ENCODE measurements at regions not wholly inside any gene's neighbourhood (a gene's known extent, or its start where the extent isn't known, plus 50 kb on each side); places are given as distances from the start of the nearest gene placed in this dataset.
"Not testable (repeated sequence)": the region's sequence is repeated elsewhere in the genome, so short reads cannot be mapped to it uniquely, and the experiment has no call there.

- not testable (repeated sequence) for DNase-seq (ENCODE audit: low spot score)
Observed at GRCh38 chr3:118807349-118807748, 227.3 kb downstream of the IGSF11 start.

DNA sequence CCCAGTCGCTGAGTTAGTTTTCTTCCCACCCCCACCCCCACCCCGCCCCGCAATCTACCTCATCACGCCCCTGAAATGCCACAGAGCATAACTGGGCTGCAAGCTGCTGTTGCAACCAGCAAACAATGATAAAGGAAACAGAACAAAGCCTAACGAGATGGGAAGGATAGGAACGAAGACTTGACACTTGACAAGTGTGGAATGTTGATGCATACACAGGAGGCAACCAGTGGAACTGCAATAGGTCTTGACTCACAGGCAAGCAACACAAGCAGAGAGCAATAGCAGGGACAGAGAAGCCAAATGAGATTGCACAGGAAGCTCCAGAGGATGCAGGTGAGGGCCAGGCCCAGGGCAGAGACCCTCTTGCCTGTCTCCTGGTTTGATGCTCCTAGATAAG, 225.9 kb downstream of the IGSF11 start:
- DNase-seq (ENCODE audit: low spot score) = no peak

GRCh38 chr3:118809696-118810498, 224.7 kb downstream of the IGSF11 start:
- no peak for DNase-seq (ENCODE audit: low spot score)

DNA sequence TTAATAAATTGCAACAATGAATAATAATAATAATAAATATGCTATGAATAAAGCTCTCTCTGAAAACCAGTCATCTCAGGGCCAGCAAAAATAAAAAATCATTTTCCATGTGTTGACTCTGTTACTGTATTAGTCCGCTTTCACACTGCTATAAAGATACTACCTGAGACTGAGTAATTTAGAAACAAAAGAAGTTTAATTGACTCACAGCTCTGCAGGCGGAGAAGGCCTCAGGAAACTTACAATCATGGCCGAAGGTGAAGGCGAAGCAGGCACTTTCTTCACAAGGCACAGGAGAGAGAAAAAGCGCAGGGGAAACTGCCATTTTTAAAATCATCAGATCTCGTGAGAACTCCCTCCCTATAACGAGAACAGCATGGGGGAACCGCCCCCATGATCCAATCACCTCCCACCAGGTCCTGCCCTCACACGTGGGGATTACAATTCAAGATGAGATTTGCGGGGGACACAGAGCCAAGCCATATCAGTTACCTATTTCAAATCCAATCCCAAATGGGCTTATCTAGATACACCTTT, 224.1 kb downstream of the IGSF11 start:
- DNase-seq (ENCODE audit: low spot score) = peak; percentile 36

DNA sequence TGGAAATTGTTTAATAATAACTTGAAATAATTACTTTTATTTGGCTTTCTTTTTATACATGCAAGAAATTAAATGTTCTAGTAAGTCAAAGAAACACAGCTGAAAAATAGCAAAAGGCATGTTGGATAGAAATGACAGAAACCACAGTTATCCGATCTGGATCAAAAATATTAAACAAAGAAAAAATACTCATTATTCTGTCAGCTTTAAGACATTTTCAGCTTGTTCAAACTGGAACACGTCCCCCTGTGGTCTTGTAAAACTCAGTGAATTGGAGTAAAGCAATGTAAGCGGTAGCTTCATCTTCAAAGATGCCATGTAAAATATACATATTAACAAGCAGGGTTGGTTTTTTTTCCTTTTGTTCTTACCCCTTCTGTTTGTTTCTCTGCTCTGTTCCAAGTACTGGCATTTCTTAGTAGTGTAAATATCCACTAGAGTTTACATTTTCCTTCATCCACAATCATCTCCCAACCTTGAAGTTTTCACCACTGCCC, 223.4 kb downstream of the IGSF11 start:
- DNase-seq (ENCODE audit: low spot score) = peak; percentile 40

GRCh38 chr3:118813472-118813871, 221.2 kb downstream of the IGSF11 start:
- DNase-seq (ENCODE audit: low spot score) = no peak

- DNase-seq (ENCODE audit: low spot score) = peak; percentile 83
Observed at GRCh38 chr3:118817748-118818165, 216.9 kb downstream of the IGSF11 start.

DNA sequence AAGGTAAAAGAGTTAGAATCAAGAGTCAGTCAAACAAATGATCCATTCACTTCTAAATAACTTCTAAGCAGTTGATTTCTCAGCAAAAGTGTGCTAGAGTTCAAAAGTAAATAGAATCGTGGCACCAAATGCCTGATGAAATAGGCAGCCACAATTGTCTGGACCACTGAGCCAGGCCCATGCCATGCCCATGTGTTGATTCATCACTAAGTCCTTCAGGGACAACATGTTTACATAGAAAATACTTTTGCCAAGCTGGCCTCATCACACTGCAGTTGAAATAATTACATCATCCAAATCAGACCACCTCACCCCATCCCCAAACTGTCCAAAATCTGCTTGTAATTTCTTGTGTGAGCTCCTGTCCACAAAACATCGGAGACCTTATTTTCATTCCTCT, 216.3 kb downstream of the IGSF11 start:
- DNase-seq (ENCODE audit: low spot score) = peak; percentile 87

DNA sequence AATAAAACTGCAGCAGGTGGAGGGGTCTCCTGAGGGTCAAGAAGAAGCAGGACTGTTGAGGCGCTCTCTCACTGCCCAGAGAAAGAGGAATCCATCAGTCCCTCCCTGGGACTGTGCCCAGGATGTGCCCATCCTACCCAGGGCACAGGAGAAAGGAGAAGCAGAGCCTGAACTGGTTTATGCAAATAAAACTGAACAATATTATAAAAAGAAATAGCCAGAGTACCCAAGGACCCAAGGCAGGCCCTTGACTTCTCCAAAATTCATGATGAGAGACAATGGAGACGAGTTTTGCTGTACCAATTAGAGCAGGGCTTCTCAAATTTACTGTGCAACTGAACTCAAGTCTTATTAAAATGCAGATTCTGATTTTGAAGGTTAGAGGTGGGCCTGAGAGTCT, 211.0 kb downstream of the IGSF11 start:
- no peak for DNase-seq (ENCODE audit: low spot score)

GRCh38 chr3:118827446-118827845, 207.2 kb downstream of the IGSF11 start:
- no peak for DNase-seq (ENCODE audit: low spot score)

DNA sequence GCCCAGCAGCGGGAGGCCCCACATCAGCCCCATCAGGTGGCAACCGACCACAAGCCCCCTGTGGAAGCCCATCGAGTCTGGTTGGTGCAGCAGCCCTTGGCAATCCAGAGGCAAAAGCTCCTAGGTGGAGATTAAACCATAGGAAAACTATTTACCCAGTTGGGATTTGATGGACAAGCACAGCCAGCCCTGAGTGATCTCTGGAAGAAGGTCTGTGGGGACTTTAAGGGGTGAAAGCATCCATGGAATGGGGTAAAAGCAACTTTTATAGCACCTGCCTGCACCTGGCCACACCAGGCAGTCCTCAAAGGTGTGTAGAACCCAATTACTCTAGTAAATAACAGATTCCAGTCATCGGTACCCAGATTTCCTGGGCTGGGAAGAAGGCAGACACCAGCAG, 206.3 kb downstream of the IGSF11 start:
- DNase-seq (ENCODE audit: low spot score) = no peak

- no peak for DNase-seq (ENCODE audit: low spot score)
Observed at GRCh38 chr3:118833075-118833474, 201.6 kb downstream of the IGSF11 start.

GRCh38 chr3:118838871-118839270, 195.8 kb downstream of the IGSF11 start:
- no peak for DNase-seq (ENCODE audit: low spot score)

DNA sequence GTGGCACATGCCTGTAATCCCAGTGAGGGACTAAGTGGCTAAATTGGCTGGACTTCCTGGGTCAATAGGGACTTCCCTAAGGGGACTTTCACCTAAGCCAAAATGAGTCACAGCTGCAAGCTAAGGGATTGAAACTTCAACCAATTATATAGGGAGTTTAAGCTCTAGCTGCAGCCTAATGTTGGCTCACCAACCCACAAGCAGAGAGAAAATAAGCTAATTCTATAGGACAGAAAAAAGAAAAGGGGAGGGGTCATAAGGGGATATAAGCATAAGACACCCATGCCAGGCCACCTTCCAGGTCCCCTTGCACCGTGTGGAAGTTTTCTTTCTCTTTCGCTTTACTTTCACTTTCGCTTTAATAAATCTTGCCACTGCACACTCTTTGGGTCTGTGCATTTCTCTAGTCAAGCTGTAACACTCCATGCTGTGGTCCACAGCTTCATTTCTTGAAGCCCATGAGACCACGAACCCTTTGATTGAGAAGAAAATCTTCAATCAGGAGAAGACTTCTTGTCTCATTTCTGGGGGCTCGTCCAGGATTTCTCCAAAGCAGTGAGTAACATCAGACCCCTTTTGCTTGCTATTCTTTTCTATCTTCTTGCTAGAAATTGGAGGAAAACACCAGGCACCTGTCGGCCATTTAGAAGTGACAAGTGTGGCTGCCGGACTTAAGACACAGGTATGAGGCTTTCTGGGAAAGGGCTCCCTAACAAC, 192.3 kb downstream of the IGSF11 start:
- DNase-seq (ENCODE audit: low spot score) = no peak

GRCh38 chr3:118846176-118846575, 188.5 kb downstream of the IGSF11 start:
- no peak for DNase-seq (ENCODE audit: low spot score)
